GM19452 (cell line): ENCODE measurements at regions not wholly inside any gene's neighbourhood (a gene's known extent, or its start where the extent isn't known, plus 50 kb on each side); places are given as distances from the start of the nearest gene placed in this dataset.

Experiments used
- ATAC-seq: cut with Tn5 transposase; IDR thresholded peaks from one replicate; pipeline ENCODE4 v1.9.1; 2021; ENCODE audit not compliant: unreplicated experiment

GRCh38 chr20:21804802-21805201, 99.3 kb downstream of the PAX1 start:
- ATAC-seq = no peak

- ATAC-seq = no peak
Measured at GRCh38 chr20:21801193-21801592, 95.7 kb downstream of the PAX1 start.

GRCh38 chr20:21798384-21798783, 92.9 kb downstream of the PAX1 start:
- ATAC-seq = no peak

- no peak for ATAC-seq
Measured at GRCh38 chr20:21796059-21796458, 90.6 kb downstream of the PAX1 start.

- no peak for ATAC-seq
Measured at GRCh38 chr20:21788082-21788481, 82.6 kb downstream of the PAX1 start.

GRCh38 chr20:21781446-21782075, 76.1 kb downstream of the PAX1 start:
- no peak for ATAC-seq

GRCh38 chr20:21780528-21780927, 75.1 kb downstream of the PAX1 start:
- ATAC-seq = no peak
